Nephron (organoid): ENCODE measurements at regions not wholly inside any gene's neighbourhood (a gene's known extent, or its start where the extent isn't known, plus 50 kb on each side); places are given as distances from the start of the nearest gene placed in this dataset.

ENCODE experiments used
- H3K27ac Mint-ChIP-seq, 3 experiments: 2 replicates each; pipeline ENCODE4 v1.8.0; 2020; ENCODE audit warnings: mixed read lengths in 3 of 3, mild to moderate bottlenecking in 2 of 3, moderate library complexity in 1 of 3
- H3K27me3 Mint-ChIP-seq: 2 replicates; pipeline ENCODE4 v1.8.0; 2021; ENCODE audit warnings: low read depth, mild to moderate bottlenecking, moderate library complexity, mixed read lengths
- H3K36me3 Mint-ChIP-seq: 2 replicates; pipeline ENCODE4 v1.8.0; 2020; ENCODE audit warnings: low read depth, mixed read lengths
- H3K4me1 Mint-ChIP-seq: 2 replicates; pipeline ENCODE4 v1.8.0; 2020; ENCODE audit warnings: mixed read lengths
- H3K4me3 Mint-ChIP-seq, 3 experiments: 2 replicates each; pipeline ENCODE4 v1.8.0; 2020; ENCODE audit warnings: mild to moderate bottlenecking in 3 of 3, mixed read lengths in 3 of 3, moderate library complexity in 2 of 3
- H3K9me3 Mint-ChIP-seq: 2 replicates; pipeline ENCODE4 v1.8.0; 2020; ENCODE audit warnings: mixed read lengths
- CTCF ChIP-seq, 3 experiments: fragments of 200-600 bp; sonication (generic); IDR thresholded peaks; one replicate each; pipeline ENCODE4 v1.5.0; 2021; ENCODE audit warnings: antibody characterized with exemption in 3 of 3; ENCODE audit not compliant: unreplicated experiment in 3 of 3

- H3K9me3 Mint-ChIP-seq, result peaks cover 17% of the 10 kb centered on the region
- no peaks in the 10 kb centered on the region for H3K27me3 Mint-ChIP-seq
- H3K27ac Mint-ChIP-seq, result no peak overlapping the region
- TF ChIP-seq CTCF (IDR thresholded peaks at IDR 0.05; ENCODE audit: unreplicated experiment in 3 of 3), result no peak
- peaks cover 16% of the 10 kb centered on the region for H3K4me1 Mint-ChIP-seq
- no peak overlapping the region for H3K4me3 Mint-ChIP-seq
- no peaks in the 10 kb centered on the region for H3K36me3 Mint-ChIP-seq
Measured at GRCh38 chrX:98338544-98338943, 1454.8 kb downstream of the RPA4 start.

DNA sequence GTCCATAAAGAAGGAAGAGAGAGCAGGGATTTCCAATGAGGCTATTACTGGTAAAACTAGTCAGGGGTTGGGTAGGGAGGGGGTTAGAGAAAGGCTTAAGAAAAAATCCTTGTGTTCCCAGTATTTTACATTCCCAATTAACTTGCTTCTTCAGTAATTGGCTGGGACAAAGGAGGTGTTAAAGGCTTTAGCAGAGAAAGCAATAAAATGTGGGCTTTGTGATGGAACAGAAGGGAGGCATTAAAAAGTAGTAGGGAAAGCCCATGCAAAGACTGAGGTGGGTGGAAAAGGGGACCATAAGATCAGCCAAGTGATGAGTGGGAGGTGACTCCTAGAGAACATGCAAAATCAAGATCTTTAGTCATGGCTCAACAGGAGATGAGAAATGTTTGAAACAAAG lies 1467.2 kb downstream of the RPA4 start:
- TF ChIP-seq CTCF (IDR thresholded peaks at IDR 0.05; ENCODE audit: unreplicated experiment in 3 of 3), result no peak
- H3K27me3 Mint-ChIP-seq, result no peaks in the 10 kb centered on the region
- no peaks in the 10 kb centered on the region for H3K36me3 Mint-ChIP-seq
- peaks cover 6% of the 10 kb centered on the region for H3K4me1 Mint-ChIP-seq
- H3K27ac Mint-ChIP-seq, result peak overlapping the region in 1 of 3 experiments; percentile 61
- H3K9me3 Mint-ChIP-seq, result no peaks in the 10 kb centered on the region
- H3K4me3 Mint-ChIP-seq, result no peak overlapping the region

DNA sequence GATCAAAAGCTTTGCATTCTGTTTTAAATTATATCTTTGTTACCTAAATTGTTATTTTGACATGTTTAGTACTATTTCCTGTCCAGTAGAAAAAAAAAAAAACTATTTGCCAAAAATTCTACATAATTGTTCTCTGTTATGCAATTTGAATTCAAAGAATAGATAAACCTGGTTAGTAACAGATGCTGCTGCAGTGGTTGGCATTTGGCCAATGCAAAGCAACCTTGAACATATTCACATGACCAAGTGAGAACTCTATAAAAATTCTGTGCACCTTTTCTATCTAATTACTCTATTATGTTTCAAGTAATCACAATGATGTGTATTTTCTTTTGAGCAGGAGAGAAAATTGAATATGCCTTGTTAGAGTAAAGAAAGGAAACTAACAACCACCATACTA lies 1473.4 kb downstream of the RPA4 start:
- H3K36me3 Mint-ChIP-seq, result no peaks in the 10 kb centered on the region
- no peak overlapping the region for H3K27ac Mint-ChIP-seq
- no peak overlapping the region for H3K4me3 Mint-ChIP-seq
- peaks cover 7% of the 10 kb centered on the region for H3K4me1 Mint-ChIP-seq
- no peaks in the 10 kb centered on the region for H3K27me3 Mint-ChIP-seq
- no peak for TF ChIP-seq CTCF (IDR thresholded peaks at IDR 0.05; ENCODE audit: unreplicated experiment in 3 of 3)
- peaks cover 6% of the 10 kb centered on the region for H3K9me3 Mint-ChIP-seq

DNA sequence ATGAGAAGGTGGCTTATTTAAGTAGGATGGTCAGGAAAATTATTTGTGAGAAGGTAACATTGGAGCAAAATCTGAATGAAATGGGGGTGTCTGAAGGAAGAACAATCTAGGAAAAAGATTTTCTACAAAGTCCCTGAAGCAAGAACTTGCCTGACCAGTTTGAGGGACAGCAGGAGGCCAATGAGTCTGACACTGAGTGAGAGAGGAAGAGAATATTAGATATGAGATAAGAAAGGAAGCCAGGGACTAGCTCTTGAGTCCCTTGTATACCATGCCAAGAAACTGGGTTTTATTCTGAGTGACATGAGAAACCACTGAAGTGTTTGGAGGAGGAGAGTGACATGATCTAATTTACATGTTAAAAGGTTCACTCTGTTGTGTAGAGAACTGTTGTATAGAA lies 1478.9 kb downstream of the RPA4 start:
- peaks cover 11% of the 10 kb centered on the region for H3K9me3 Mint-ChIP-seq
- no peak overlapping the region for H3K4me3 Mint-ChIP-seq
- H3K27ac Mint-ChIP-seq, result no peak overlapping the region
- H3K36me3 Mint-ChIP-seq, result no peaks in the 10 kb centered on the region
- no peaks in the 10 kb centered on the region for H3K27me3 Mint-ChIP-seq
- TF ChIP-seq CTCF (IDR thresholded peaks at IDR 0.05; ENCODE audit: unreplicated experiment in 3 of 3), result no peak
- H3K4me1 Mint-ChIP-seq, result no peaks in the 10 kb centered on the region

DNA sequence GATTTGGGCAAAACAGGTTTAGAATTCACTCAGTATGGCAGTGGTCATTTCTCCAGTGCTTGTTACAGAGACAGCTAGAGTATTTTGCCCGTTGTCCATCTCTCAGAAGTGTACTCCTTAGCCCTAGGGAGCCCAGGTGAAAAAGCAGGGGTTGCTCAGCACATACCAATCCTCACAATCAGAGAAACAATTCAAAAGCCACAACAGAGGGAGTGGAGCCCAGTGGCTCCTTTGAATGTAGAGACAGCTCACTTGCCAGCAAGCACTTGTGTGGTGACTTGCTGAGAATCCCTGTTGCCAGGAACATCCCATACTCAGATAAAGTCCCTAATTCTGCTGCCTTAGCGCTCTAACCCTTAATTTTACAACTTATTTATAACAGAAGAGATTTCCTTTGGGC lies 1488.3 kb downstream of the RPA4 start:
- Mint-ChIP-seq H3K27ac (no peak overlapping the region), H3K27me3 (no peaks in the 10 kb centered on the region), H3K4me3 (no peak overlapping the region), H3K4me1 (peaks cover 5% of the 10 kb centered on the region), H3K36me3 (no peaks in the 10 kb centered on the region), H3K9me3 (peaks cover 15% of the 10 kb centered on the region)
- no peak for TF ChIP-seq CTCF (IDR thresholded peaks at IDR 0.05; ENCODE audit: unreplicated experiment in 3 of 3)

GRCh38 chrX:98379134-98379533 lies 1495.4 kb downstream of the RPA4 start:
- H3K4me3 Mint-ChIP-seq, result no peak overlapping the region
- no peaks in the 10 kb centered on the region for H3K4me1 Mint-ChIP-seq
- H3K36me3 Mint-ChIP-seq, result no peaks in the 10 kb centered on the region
- no peak for TF ChIP-seq CTCF (IDR thresholded peaks at IDR 0.05; ENCODE audit: unreplicated experiment in 3 of 3)
- H3K27ac Mint-ChIP-seq, result no peak overlapping the region
- H3K27me3 Mint-ChIP-seq, result no peaks in the 10 kb centered on the region
- peaks cover 21% of the 10 kb centered on the region for H3K9me3 Mint-ChIP-seq
